Activated CD4-positive, alpha-beta T cell treated with anti-CD3 and anti-CD28 coated beads, Interleukin-2, amount 50 U/mL, for 16 hours (primary cell): ENCODE measurements at regions not wholly inside any gene's neighbourhood (a gene's known extent, or its start where the extent isn't known, plus 50 kb on each side); places are given as distances from the start of the nearest gene placed in this dataset.
"Not testable (repeated sequence)": the region's sequence is repeated elsewhere in the genome, so short reads cannot be mapped to it uniquely, and the experiment has no call there.

Experiments
- DNase-seq: peaks from one replicate; pipeline ENCODE4 v3.0.0-alpha.2; 2020

DNA sequence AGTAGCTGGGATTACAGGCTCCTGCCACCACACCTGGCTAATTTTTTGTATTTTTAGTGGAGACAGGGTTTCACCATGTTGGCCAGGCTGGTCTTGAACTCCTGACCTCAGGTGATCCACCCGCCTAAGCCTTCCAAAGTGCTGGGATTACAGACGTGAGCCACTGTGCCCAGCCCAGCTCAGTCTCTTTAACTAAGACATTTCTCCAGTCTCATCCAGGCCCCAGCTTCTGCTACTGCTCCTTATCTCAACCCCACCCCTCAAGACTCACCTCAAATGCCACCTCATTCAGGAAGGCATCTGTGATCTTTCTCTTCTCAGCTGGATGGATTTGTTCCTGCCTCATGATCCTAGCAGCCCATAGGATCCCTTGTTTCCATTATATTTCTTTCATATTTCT, 85.9 kb upstream of the GRAMD1B start:
- DNase-seq = not testable (repeated sequence)

GRCh38 chr11:123338997-123339752, 90.9 kb upstream of the GRAMD1B start:
- peak; percentile 26 for DNase-seq

DNA sequence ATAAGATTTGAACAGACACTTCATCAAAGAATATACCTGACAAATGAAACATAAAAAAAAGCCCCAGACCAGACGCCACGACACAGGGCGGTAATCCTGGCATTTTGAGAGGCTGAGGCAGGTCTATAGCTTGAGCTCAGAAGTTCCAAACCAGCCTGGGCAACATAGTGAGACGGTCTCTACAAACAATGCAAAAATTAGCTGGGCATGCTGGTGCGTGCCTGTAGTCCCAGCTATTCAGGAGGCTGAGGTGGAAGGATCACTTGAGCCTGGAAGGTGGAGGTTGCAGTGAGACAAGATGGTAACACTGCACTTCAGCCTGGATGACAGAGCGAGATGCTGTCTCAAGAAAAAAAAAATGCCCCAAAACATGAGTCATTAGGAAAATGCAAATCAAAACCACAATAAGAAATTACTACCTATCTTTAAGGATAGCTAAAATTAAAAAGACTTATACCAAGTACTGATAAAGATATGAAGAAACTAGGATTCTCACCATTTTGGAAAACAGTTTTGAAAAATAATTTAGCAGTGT, 91.7 kb upstream of the GRAMD1B start:
- DNase-seq = peak; percentile 16

- DNase-seq = no peak
Measured at GRCh38 chr11:123334925-123335324, 95.1 kb upstream of the GRAMD1B start.

DNA sequence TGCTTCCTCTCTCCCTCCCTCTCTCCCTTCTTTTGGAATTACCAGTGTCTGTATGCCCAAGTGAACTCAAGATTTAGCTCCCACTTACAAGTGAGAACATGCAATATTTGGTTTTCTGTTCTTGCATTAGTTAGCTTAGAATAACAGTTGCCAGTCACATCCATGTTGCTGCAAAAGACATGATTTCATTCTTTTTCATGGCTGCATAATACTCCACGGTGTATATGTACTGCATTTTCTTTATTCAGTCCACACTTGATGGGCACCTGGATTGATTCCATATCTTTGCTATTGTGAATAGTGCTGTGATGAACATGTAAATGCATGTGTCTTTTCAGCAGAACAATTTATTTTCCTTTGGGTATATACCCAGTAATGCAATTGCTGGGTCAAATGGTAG, 97.5 kb upstream of the GRAMD1B start:
- DNase-seq = not testable (repeated sequence)

DNA sequence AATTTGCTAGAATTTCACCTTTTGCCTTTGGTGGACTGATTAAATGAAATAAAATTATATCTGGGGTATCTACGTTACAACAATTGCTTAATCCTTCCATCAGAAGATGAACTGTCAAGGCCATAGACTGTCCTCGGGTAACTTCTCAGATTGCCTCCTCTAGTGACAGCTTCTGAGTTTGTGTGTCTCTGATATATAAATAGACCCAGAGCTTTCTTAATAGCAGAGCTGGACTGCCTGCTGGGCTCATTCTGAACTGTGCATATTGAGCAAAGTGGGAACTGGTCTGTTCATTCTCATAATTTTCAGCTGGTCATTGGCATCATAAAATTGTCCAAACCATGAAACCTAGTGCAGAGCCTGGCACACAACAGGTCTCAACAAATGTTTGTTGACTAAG, 99.1 kb upstream of the GRAMD1B start:
- DNase-seq = no peak

- no peak for DNase-seq
Measured at GRCh38 chr11:123330471-123330870, 99.6 kb upstream of the GRAMD1B start.

DNA sequence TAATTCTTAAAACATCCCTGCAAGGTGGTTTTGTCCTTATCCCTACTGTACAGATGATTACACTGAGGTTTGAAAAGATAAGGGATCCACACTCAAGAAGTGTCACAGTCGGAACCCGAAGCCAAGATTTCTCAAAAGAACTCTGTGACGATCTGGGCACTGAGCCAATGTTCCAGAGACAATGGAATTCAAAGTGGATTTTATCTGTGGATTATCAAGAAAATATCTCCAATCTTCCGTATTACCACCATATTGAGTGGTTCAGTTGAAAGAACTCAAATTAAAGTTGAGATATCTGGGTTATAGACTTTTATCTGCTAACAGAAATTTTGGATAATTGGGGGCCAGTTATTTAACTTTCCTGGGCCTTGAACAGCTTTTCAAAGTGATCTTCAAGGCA, 100.0 kb upstream of the GRAMD1B start:
- DNase-seq = no peak

- DNase-seq = no peak
Measured at GRCh38 chr11:123328281-123328867, 101.7 kb upstream of the GRAMD1B start.

GRCh38 chr11:123325533-123325932, 104.5 kb upstream of the GRAMD1B start:
- DNase-seq = no peak

DNA sequence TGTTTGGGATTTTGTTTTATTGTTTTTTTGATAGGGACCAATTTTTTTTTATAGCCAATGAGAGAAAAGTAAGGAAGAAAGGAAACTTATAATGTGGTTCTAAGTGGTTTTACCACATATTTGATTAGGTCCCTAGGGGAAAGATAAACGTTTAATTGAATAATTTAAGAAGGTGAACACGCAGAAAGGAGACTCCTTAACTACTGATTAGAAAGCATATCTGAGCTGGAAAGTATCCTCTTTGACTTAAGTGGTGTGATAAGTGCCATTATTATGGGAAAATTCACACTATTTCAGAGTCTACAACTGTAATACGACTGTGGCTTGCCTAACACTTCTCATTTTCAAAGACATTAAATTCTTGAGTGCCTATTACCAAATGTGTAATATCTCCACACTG, 106.5 kb upstream of the GRAMD1B start:
- no peak for DNase-seq

GRCh38 chr11:123321636-123322035, 108.4 kb upstream of the GRAMD1B start:
- DNase-seq = no peak

DNA sequence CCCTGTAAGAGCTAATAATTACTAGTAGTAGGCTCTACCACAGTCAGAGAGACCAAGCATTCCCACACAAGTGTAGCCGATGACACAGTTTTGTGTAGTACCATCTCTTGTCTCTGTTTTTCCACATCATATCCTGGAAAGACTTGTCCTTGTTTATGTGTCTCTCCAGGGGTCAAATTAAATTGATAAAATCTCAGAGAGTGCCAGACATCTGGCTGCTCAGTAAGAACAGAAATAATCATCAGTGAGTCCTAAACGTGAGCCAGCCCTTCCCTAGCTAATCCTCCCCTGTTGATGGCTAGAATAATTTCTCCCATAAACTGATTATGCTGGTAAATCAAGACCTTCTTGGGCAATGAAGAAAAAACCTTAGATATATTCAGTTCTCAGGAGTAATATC, 111.4 kb upstream of the GRAMD1B start:
- no peak for DNase-seq

- DNase-seq = not testable (repeated sequence)
Measured at GRCh38 chr11:123318132-123318531, 111.9 kb upstream of the GRAMD1B start.

- no peak for DNase-seq
Measured at GRCh38 chr11:123316003-123316402, 114.1 kb upstream of the GRAMD1B start.

DNA sequence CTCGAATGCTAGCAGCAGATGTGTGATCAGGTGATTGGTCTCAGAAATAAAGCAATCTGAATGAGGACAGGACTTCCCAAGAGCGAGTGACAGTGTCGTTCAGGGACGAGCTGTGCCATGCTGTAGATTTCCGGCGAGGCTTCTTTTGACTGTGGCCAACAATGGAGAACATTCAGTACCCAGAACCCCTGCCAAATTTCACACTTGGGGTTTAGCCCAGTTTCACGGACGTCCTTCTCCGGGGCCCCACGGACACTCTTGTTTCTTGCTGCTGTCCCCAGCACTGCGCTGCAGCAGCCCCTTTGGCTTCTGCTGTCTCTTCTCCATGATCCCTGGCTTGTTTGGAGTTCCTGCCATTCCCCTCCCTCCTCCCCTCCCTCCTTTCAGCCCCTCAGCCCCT, 115.1 kb upstream of the GRAMD1B start:
- DNase-seq = no peak

GRCh38 chr11:123313262-123313661, 116.8 kb upstream of the GRAMD1B start:
- no peak for DNase-seq

DNA sequence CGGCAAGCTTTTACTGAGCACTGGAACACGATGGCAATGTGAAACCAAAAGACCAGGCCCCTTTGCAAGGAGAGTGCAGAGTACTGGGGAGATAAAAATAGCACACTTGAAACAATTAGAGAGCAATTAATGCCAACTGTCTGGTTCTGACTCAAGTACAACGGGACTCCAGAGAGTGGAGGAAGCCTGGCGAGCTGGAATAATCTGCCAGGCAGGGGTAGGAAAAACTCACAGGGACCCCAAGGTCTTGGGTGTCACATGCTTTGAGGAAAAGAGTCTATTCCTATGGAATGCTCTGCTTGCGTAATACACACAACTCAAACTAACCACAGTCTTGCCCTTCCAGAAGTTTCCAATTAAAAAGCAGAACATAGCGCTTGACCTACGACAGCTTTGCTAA, 113.0 kb upstream of the CLMP start:
- no peak for DNase-seq

DNA sequence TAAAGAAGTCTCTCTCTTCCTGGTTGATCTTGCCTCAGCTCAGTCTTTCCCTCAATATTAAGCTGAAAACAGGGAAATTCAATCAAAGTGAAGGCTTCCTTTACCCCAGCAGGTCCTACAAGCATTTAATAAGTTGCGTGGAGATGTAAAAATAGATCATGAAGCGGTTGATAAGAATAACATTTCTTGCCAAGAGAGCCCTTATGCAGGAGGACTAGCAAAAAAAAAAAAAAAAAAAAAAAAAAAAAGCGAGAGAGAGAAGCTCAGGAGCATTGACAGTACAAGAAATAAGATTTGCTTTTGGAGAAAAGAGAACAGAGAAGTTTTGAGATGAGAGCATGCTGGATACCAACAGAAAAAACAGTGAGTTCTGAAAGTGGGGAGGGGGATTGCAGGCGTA, 112.2 kb upstream of the CLMP start:
- DNase-seq = no peak

DNA sequence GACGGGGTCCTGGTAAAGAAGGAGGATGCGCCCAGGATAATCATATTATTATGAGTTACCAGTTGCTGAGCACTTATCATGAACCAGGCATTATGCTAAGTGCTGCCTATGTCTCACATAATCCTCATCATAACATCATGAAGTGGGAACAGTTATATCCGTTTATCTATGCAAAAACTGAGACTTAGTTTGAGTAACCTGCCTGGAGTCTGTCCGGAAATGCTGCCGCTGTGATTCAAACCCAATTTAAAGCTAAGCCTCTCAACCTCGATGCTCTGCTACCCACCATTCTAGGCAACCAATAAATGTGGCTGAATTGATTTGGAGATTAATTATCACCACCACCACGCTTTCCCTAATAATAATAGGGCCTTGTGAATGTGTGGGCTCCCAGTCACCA, 111.5 kb upstream of the CLMP start:
- no peak for DNase-seq

DNA sequence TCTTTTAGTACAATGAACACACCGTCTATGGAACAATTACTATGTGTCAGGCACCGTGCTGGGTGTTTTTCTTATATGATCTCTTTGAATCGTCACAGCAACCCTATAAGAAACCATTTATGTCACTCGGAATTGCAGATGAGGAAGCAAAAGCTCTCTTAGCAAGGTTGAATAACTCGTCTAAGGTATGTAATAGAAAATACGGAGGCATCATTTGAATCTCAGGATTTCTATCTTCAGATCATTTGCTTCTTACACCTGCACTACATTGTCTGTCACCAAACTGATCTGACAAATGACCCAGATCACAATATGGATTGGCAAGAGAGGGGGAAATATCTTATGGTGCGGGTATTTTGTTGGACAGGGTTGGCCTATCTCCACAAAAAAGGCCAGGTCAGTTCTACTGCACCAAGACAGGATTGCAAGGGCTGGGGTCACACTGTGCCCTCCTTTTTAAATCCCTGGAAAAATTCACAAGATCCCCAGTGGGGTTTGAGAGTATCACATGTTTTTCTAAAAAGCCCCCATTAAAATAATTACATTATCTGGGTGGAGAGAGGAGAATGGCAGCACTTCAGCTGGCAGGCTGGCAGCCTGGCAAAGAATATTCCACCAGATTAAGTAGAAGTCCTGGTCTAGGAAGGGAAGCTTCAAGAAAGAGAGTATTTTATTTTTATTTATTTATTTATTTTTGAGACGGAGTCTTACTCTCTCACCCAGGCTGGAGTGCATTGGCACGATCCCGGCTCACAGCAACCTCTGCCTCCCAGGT, 110.7 kb upstream of the CLMP start:
- no peak for DNase-seq

DNA sequence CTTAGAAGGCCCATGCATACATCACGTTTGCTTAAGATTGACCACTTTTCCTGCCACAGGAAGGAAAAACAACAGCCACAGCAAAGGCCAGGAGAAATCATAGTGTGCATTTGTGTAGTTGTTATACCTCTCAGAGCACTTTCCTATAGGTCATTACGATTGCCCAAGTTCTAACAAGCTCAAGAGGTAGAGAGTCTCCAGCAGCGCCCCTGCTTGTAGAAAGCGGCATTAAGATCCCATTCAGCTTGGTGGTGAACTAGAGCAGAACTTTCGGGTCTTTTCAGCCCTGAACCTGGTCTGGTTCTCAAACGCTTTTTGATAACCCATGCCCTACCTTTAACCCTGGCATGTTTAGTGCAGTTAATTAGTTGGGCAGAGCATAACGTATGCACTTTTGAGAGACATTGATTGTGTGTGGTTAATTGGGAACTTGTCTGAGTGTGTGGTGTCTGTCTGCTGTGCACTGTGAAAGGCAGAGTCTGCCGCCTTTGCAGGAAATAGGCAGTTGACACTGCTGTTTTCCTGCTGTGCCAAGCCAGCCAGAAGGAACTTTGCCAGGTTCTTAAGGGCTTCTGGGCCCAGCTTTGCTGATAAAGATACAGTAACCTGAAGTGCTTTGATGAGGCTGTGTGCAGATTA, 109.9 kb upstream of the CLMP start:
- peak; percentile 5 for DNase-seq

- peak; percentile 28 for DNase-seq
Measured at GRCh38 chr11:123303924-123304323, 108.9 kb upstream of the CLMP start.
